Kidney (tissue), 13 donors: ENCODE measurements at regions not wholly inside any gene's neighbourhood (a gene's known extent, or its start where the extent isn't known, plus 50 kb on each side); places are given as distances from the start of the nearest gene placed in this dataset.

Experiments
- DNase-seq, 5 donors: peaks; one replicate each; pipeline ENCODE4 v3.0.0-alpha.2; 2013 to 2020
- FAIRE-seq: peaks from 2 replicates; lab custom pipeline; 2012; peaks lifted over from hg19 to GRCh38; lab: Jason Lieb, UNC
- H3K27ac ChIP-seq, 2 donors: one replicate each; pipeline ENCODE4 v1.7.0; 2013; ENCODE audit warnings: low read depth in 2 of 2, low read length in 2 of 2, inconsistent platforms in 1 of 2
- H3K27me3 ChIP-seq: one replicate; pipeline ENCODE4 v1.7.1; 2013; ENCODE audit warnings: low read length, inconsistent platforms; ENCODE audit not compliant: control insufficient read depth, insufficient read depth
- H3K36me3 ChIP-seq, 3 donors: one replicate each; pipeline versions ENCODE4 v1.7.0 to v1.7.1; 2013; ENCODE audit warnings: low read length in 3 of 3, control low read depth in 1 of 3, inconsistent platforms in 1 of 3; ENCODE audit not compliant: insufficient read depth in 3 of 3, control insufficient read depth in 2 of 3
- H3K4me1 ChIP-seq, 3 donors: one replicate each; pipeline versions ENCODE4 v1.7.0 to v1.7.1; 2013; ENCODE audit warnings: low read length in 3 of 3, inconsistent platforms in 1 of 3, low read depth in 1 of 3; ENCODE audit not compliant: control insufficient read depth in 2 of 3, insufficient read depth in 2 of 3
- H3K4me3 ChIP-seq, 3 donors: one replicate each; pipeline versions ENCODE4 v1.7.0 to v1.8.1; 2013; ENCODE audit warnings: low read length in 3 of 3, control low read depth in 1 of 3, inconsistent platforms in 1 of 3
- H3K9ac ChIP-seq, 3 donors: one replicate each; pipeline versions ENCODE4 v1.7.0 to v1.7.1; 2013; ENCODE audit warnings: low read length in 3 of 3, control low read depth in 1 of 3, inconsistent platforms in 1 of 3
- H3K9me3 ChIP-seq, 3 donors: one replicate each; pipeline versions ENCODE4 v1.7.0 to v1.7.1; 2013; ENCODE audit warnings: low read length in 3 of 3, control low read depth in 1 of 3, inconsistent platforms in 1 of 3; ENCODE audit not compliant: control insufficient read depth in 2 of 3, insufficient read depth in 1 of 3
- CTCF ChIP-seq: IDR thresholded peaks from 3 replicates; pipeline ENCODE4 v1.5.1; 2012; ENCODE audit warnings: mild to moderate bottlenecking, moderate library complexity, borderline replicate concordance; ENCODE audit not compliant: insufficient read depth; ENCODE audit errors: extremely low read depth
- intact Hi-C: fragments of 100-400 bp; cut with DNase I; formaldehyde crosslinking; loops from one replicate; pipeline ENCODE4 v1.11.1; 2022
- donor health status: control.
- donor health status: control.
- donor health status: control.
- donor health status: control.
- donor health status: control.
- donor health status: DM: yes; HTN: yes; CAD: no.
- donor health status: Normal renal cell carcinoma (clear cell type).

- H3K27ac ChIP-seq: no peak overlapping the region
- intact Hi-C loops: no loop called here
- FAIRE-seq: no peak
- no peak for TF ChIP-seq CTCF
- H3K4me3 ChIP-seq: no peak overlapping the region
- H3K36me3 ChIP-seq: no peaks in the 10 kb centered on the region
- DNase-seq: no peak
- no peaks in the 10 kb centered on the region for H3K4me1 ChIP-seq
- H3K27me3 ChIP-seq: no peaks in the 10 kb centered on the region
- H3K9me3 ChIP-seq: peaks cover 0 to 3% (median 0%) of the 10 kb centered on the region in 3 donors
- no peak overlapping the region for H3K9ac ChIP-seq
These were observed 349.7 kb downstream of the CDK5RAP2 start for GRCh38 chr9:120230227-120230626.

- Histone ChIP-seq H3K4me1 (no peaks in the 10 kb centered on the region), H3K9ac (no peak overlapping the region), H3K27ac (no peak overlapping the region), H3K36me3 (no peaks in the 10 kb centered on the region), H3K27me3 (no peaks in the 10 kb centered on the region), H3K9me3 (peaks cover 0 to under 1% (median 0%) of the 10 kb centered on the region in 3 donors), H3K4me3 (no peak overlapping the region)
- no peak for FAIRE-seq
- DNase-seq: no peak
- no peak for TF ChIP-seq CTCF
- intact Hi-C loops: no loop called here
These were observed 358.1 kb downstream of the CDK5RAP2 start for GRCh38 chr9:120221844-120222243.

- H3K36me3 ChIP-seq: no peaks in the 10 kb centered on the region
- H3K9ac ChIP-seq: no peak overlapping the region
- intact Hi-C loops: no loop called here
- no peak overlapping the region for H3K27ac ChIP-seq
- DNase-seq (peak in 4 of 5 donors; percentile 75 to 89 (median 82)), FAIRE-seq (no peak)
- no peaks in the 10 kb centered on the region for H3K27me3 ChIP-seq
- H3K4me3 ChIP-seq: no peak overlapping the region
- H3K9me3 ChIP-seq: no peaks in the 10 kb centered on the region
- no peaks in the 10 kb centered on the region for H3K4me1 ChIP-seq
- no peak for TF ChIP-seq CTCF
These were observed 365.6 kb downstream of the CDK5RAP2 start for GRCh38 chr9:120214332-120214731.

- no peak overlapping the region for H3K27ac ChIP-seq
- H3K36me3 ChIP-seq: no peaks in the 10 kb centered on the region
- H3K9me3 ChIP-seq: no peaks in the 10 kb centered on the region
- no peak for TF ChIP-seq CTCF
- intact Hi-C loops: no loop called here
- FAIRE-seq: no peak
- no peak overlapping the region for H3K9ac ChIP-seq
- no peaks in the 10 kb centered on the region for H3K27me3 ChIP-seq
- no peak overlapping the region for H3K4me3 ChIP-seq
- no peaks in the 10 kb centered on the region for H3K4me1 ChIP-seq
- DNase-seq: peak in 2 of 5 donors; percentile 17 to 19
These were observed 367.1 kb downstream of the CDK5RAP2 start for GRCh38 chr9:120212853-120213200.
